Panc1 (cell line): ENCODE measurements at regions not wholly inside any gene's neighbourhood (a gene's known extent, or its start where the extent isn't known, plus 50 kb on each side); places are given as distances from the start of the nearest gene placed in this dataset.
A peak's percentile ranks its signal among the peaks of the same experiment; 100 is the strongest.

Source experiments
- ATAC-seq: fragments of 200-7000 bp; cut with Tn5 transposase; 2 replicates; pipeline ENCODE4 v1.9.1; 2020; ENCODE audit warnings: mild to moderate bottlenecking, moderate library complexity
- BruUV-seq: library from RNA; stranded (reverse); fragments of 400-500 nt; replicated peaks from 2 replicates; lab custom pipeline; 2021; lab: Mats Ljungman, UMichigan
- CTCF ChIA-PET: fragments of 300-600 bp; sonication (Branson Sonifier 250); formaldehyde crosslinking; loops from one replicate; lab custom pipeline; 2022; ENCODE audit warnings: antibody characterized with exemption; lab: Charles Lee
- POLR2A ChIA-PET: fragments of 300-600 bp; sonication (Branson Sonifier 250); formaldehyde crosslinking; loops from one replicate; lab custom pipeline; 2022; ENCODE audit warnings: antibody characterized with exemption; lab: Charles Lee
- DNase-seq: peaks from one replicate; pipeline ENCODE4 v3.0.0-alpha.2; 2010; ENCODE audit warnings: low read depth, low spot score
- H3K27ac ChIP-seq: 2 replicates; pipeline ENCODE4 v1.5.1; 2011; ENCODE audit warnings: mild to moderate bottlenecking, low read length, inconsistent platforms
- H3K27me3 ChIP-seq: fragments of 200-500 bp; sonication (Bioruptor generic); 2 replicates; pipeline ENCODE4 v1.6.0; 2014; ENCODE audit warnings: low read length, inconsistent platforms; ENCODE audit not compliant: control insufficient read depth, insufficient read depth
- H3K36me3 ChIP-seq: fragments of 200-500 bp; sonication (Bioruptor generic); 2 replicates; pipeline ENCODE4 v1.5.1; 2014; ENCODE audit warnings: inconsistent platforms, mild to moderate bottlenecking, low read length, moderate library complexity; ENCODE audit not compliant: control insufficient read depth, insufficient read depth
- H3K4me1 ChIP-seq: 2 replicates; pipeline ENCODE4 v1.5.1; 2011; ENCODE audit warnings: inconsistent platforms, mild to moderate bottlenecking, low read length, moderate library complexity; ENCODE audit not compliant: control insufficient read depth, insufficient read depth
- H3K4me3 ChIP-seq, 2 experiments: 2 replicates each; pipeline ENCODE4 v1.5.1; 2011 to 2012; ENCODE audit warnings: low read depth in 2 of 2, low read length in 2 of 2, mild to moderate bottlenecking in 2 of 2, inconsistent platforms in 1 of 2, moderate library complexity in 1 of 2
- H3K9me3 ChIP-seq: fragments of 200-500 bp; sonication (Bioruptor generic); 2 replicates; pipeline ENCODE4 v1.5.1; 2014; ENCODE audit warnings: low read depth, mild to moderate bottlenecking, inconsistent platforms, low read length, moderate library complexity; ENCODE audit not compliant: control insufficient read depth, insufficient read depth
- POLR2AphosphoS5 ChIP-seq: IDR thresholded peaks from 2 replicates; pipeline ENCODE4 v1.6.1; 2012; ENCODE audit warnings: mild to moderate bottlenecking, low read depth, low read length, moderate library complexity
- SIN3A ChIP-seq: IDR thresholded peaks from 2 replicates; pipeline ENCODE4 v1.6.1; 2012; ENCODE audit warnings: low read depth, mild to moderate bottlenecking, low read length, moderate library complexity, borderline replicate concordance; ENCODE audit not compliant: insufficient read depth
- TCF7L2 ChIP-seq: IDR thresholded peaks from 2 replicates; pipeline ENCODE4 v1.6.1; 2011; ENCODE audit warnings: mild to moderate bottlenecking, low read depth, low read length, inconsistent platforms
- in situ Hi-C: cut with HindIII; loops from 2 replicates; pipeline ENCODE4 v1.10.0; 2016; ENCODE audit warnings: low sequenced_read_pairs, low pct_unique_long_range_greater_than_20kb
- intact Hi-C: fragments of 100-400 bp; cut with micrococcal nuclease; formaldehyde crosslinking; loops from one replicate; pipeline ENCODE4 v1.10.0; 2022; ENCODE audit not compliant: unreplicated experiment
- TF ChIP-seq, protein P1 (sequence below): fragments of 450-650 bp; IDR thresholded peaks from 2 replicates; pipeline ENCODE4 v1.5.1; 2017; ENCODE audit warnings: mild to moderate bottlenecking
- TF ChIP-seq, protein P2 (sequence below), 2 experiments: IDR thresholded peaks; 2 replicates each; pipeline ENCODE4 v1.6.1; 2011 to 2012; ENCODE audit warnings: low read depth in 2 of 2, control low read depth in 1 of 2, low read length in 1 of 2, mild to moderate bottlenecking in 1 of 2, moderate library complexity in 1 of 2; ENCODE audit not compliant: insufficient read depth in 1 of 2

DNA sequence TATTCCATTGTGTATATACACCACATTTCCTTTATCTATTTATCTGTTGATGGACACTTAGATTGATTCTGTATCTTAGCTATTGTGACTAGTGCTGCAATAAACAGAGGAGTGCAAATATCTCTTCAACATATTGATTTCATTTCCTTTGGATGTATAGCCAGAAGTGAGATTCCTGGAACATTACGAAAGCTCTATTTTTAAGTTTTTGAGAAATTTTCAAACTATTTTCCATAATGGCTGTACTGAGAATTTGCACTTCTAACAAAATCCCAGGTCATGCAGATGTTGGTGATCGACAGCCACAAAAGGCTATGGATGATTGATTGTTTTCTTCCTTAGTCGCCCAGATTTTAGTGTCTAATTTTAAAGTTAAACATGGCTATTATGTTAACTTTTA, 132.7 kb upstream of the MTAP start:
- intact Hi-C loops = no loop called here
- POLR2A ChIA-PET = no interaction called here
- H3K4me1 ChIP-seq = peaks cover 3% of the 10 kb centered on the region; the same call in 1 of the 2 replicates
- BruUV-seq = no TSS peak
- no peaks in the 10 kb centered on the region for H3K36me3 ChIP-seq
- H3K4me3 ChIP-seq = no peak overlapping the region
- TF ChIP-seq TCF7L2 = no peak
- no peak for TF ChIP-seq POLR2AphosphoS5
- TF ChIP-seq, protein P1, sequence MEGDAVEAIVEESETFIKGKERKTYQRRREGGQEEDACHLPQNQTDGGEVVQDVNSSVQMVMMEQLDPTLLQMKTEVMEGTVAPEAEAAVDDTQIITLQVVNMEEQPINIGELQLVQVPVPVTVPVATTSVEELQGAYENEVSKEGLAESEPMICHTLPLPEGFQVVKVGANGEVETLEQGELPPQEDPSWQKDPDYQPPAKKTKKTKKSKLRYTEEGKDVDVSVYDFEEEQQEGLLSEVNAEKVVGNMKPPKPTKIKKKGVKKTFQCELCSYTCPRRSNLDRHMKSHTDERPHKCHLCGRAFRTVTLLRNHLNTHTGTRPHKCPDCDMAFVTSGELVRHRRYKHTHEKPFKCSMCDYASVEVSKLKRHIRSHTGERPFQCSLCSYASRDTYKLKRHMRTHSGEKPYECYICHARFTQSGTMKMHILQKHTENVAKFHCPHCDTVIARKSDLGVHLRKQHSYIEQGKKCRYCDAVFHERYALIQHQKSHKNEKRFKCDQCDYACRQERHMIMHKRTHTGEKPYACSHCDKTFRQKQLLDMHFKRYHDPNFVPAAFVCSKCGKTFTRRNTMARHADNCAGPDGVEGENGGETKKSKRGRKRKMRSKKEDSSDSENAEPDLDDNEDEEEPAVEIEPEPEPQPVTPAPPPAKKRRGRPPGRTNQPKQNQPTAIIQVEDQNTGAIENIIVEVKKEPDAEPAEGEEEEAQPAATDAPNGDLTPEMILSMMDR = no peak
- CTCF ChIA-PET = no interaction called here
- ATAC-seq = no peak
- no peaks in the 10 kb centered on the region for H3K27me3 ChIP-seq
- in situ Hi-C loops = loop anchor here (10.0 kb wide), 1 partner anchor 115 kb away; no protein-coding TSS in a partner anchor
- DNase-seq = no peak
- H3K9me3 ChIP-seq = no peaks in the 10 kb centered on the region; the same call in 1 of the 2 replicates
- H3K27ac ChIP-seq = no peak overlapping the region

DNA sequence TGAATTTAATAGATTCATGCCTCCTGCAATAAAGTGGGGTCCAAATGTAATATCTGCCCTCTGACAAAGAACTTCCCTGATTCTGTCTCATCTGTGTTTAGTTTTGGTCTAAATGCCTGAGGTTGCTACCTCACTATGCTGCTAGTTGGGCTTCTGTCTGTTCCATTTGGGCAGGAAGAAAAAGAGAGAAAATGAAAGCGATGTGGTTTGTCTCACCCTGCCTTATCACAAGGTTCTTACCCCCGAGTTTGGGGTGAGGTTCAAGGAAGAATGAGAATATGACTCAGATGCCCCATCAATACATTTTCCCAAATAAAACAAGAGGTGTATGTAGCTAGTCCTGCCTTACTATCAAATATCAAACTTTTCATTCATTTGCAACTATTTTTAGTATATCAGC, 132.1 kb upstream of the MTAP start:
- Histone ChIP-seq H3K36me3 (no peaks in the 10 kb centered on the region), H3K4me3 (no peak overlapping the region), H3K27ac (peak overlapping the region; percentile 49; the same call in 1 of the 2 replicates), H3K9me3 (no peaks in the 10 kb centered on the region; the same call in 1 of the 2 replicates), H3K4me1 (peaks cover 4% of the 10 kb centered on the region; the same call in 1 of the 2 replicates), H3K27me3 (no peaks in the 10 kb centered on the region)
- DNase-seq = no peak
- intact Hi-C loops (no loop called here), in situ Hi-C loops (loop anchor here (10.0 kb wide), 1 partner anchor 116 kb away; no protein-coding TSS in a partner anchor)
- ATAC-seq = no peak
- no peak for TF ChIP-seq TCF7L2
- CTCF ChIA-PET = no interaction called here
- POLR2A ChIA-PET = no interaction called here
- no TSS peak for BruUV-seq

DNA sequence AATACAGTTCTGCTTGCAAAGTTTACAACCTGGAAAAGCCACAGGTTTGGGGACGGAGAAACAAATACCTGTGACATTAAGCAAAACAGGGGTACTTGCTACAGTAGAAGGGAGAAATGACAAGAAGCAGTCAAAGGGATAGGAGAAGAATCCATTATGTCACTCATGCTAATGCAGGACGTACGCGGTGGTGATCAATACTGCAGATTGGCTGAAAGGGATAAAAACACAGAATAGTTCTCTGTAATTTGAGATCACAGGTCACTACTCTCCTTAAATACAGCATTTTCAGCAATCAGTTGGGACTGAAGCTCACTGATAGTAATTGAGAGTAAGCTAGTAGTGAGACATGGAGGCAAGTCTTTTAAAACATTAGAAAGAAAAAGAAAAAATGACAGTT, 130.3 kb upstream of the MTAP start:
- no TSS peak for BruUV-seq
- in situ Hi-C loops = loop anchor here (10.0 kb wide), 1 partner anchor 117 kb away; no protein-coding TSS in a partner anchor
- DNase-seq = no peak
- H3K27ac ChIP-seq = peak overlapping the region; percentile 72; the same call in 1 of the 2 replicates
- no peaks in the 10 kb centered on the region for H3K27me3 ChIP-seq
- ATAC-seq = no peak
- H3K4me1 ChIP-seq = peaks cover 13% of the 10 kb centered on the region
- H3K36me3 ChIP-seq = no peaks in the 10 kb centered on the region
- H3K9me3 ChIP-seq = no peaks in the 10 kb centered on the region; the same call in 1 of the 2 replicates
- POLR2A ChIA-PET = no interaction called here
- TF ChIP-seq SIN3A (no peak), POLR2AphosphoS5 (no peak), TCF7L2 (no peak)
- TF ChIP-seq, protein P2, sequence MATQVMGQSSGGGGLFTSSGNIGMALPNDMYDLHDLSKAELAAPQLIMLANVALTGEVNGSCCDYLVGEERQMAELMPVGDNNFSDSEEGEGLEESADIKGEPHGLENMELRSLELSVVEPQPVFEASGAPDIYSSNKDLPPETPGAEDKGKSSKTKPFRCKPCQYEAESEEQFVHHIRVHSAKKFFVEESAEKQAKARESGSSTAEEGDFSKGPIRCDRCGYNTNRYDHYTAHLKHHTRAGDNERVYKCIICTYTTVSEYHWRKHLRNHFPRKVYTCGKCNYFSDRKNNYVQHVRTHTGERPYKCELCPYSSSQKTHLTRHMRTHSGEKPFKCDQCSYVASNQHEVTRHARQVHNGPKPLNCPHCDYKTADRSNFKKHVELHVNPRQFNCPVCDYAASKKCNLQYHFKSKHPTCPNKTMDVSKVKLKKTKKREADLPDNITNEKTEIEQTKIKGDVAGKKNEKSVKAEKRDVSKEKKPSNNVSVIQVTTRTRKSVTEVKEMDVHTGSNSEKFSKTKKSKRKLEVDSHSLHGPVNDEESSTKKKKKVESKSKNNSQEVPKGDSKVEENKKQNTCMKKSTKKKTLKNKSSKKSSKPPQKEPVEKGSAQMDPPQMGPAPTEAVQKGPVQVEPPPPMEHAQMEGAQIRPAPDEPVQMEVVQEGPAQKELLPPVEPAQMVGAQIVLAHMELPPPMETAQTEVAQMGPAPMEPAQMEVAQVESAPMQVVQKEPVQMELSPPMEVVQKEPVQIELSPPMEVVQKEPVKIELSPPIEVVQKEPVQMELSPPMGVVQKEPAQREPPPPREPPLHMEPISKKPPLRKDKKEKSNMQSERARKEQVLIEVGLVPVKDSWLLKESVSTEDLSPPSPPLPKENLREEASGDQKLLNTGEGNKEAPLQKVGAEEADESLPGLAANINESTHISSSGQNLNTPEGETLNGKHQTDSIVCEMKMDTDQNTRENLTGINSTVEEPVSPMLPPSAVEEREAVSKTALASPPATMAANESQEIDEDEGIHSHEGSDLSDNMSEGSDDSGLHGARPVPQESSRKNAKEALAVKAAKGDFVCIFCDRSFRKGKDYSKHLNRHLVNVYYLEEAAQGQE (IDR thresholded peaks at IDR 0.05; ENCODE audit: insufficient read depth in 1 of 2, low read depth in 2 of 2, low read length in 1 of 2) = no peak
- TF ChIP-seq, protein P1 = no peak
- CTCF ChIA-PET = no interaction called here
- H3K4me3 ChIP-seq = no peak overlapping the region
- intact Hi-C loops = no loop called here
